ENCODE measurements at regions not wholly inside any gene's neighbourhood (a gene's known extent, or its start where the extent isn't known, plus 50 kb on each side); places are given as distances from the start of the nearest gene placed in this dataset.

- TF ChIP-seq CTCF (IDR thresholded peaks at IDR 0.05; ENCODE audit: insufficient read depth, low read length, poor library complexity, severe bottlenecking) (no peak), EZH2phosphoT487 (conservative IDR thresholded peaks at IDR 0.05; ENCODE audit: low read length) (no peak)
Observed at GRCh38 chr17:15892244-15892643, 52.7 kb upstream of the ADORA2B start.
